GM19438 (cell line): ENCODE measurements at regions not wholly inside any gene's neighbourhood (a gene's known extent, or its start where the extent isn't known, plus 50 kb on each side); places are given as distances from the start of the nearest gene placed in this dataset.

Experiments used
- ATAC-seq: cut with Tn5 transposase; IDR thresholded peaks from one replicate; pipeline ENCODE4 v1.9.1; 2021; ENCODE audit warnings: low read depth; ENCODE audit not compliant: unreplicated experiment

GRCh38 chr11:19442554-19442910, 201.8 kb upstream of the E2F8 start:
- no peak for ATAC-seq

- ATAC-seq = peak; percentile 86
Observed at GRCh38 chr11:19441752-19442553, 201.2 kb upstream of the E2F8 start.

- no peak for ATAC-seq
Observed at GRCh38 chr11:19441288-19441687, 200.5 kb upstream of the E2F8 start.

- ATAC-seq = no peak
Observed at GRCh38 chr11:19437760-19438159, 197.0 kb upstream of the E2F8 start.

- no peak for ATAC-seq
Observed at GRCh38 chr11:19436932-19437331, 196.2 kb upstream of the E2F8 start.

- ATAC-seq = no peak
Observed at GRCh38 chr11:19435306-19435989, 194.7 kb upstream of the E2F8 start.

- no peak for ATAC-seq
Observed at GRCh38 chr11:19433791-19434190, 193.0 kb upstream of the E2F8 start.

GRCh38 chr11:19433367-19433766, 192.6 kb upstream of the E2F8 start:
- peak; percentile 63 for ATAC-seq

- peak; percentile 49 for ATAC-seq
Observed at GRCh38 chr11:19432370-19433061, 191.8 kb upstream of the E2F8 start.

GRCh38 chr11:19430754-19431398, 190.1 kb upstream of the E2F8 start:
- ATAC-seq = no peak

- no peak for ATAC-seq
Observed at GRCh38 chr11:19430346-19430745, 189.6 kb upstream of the E2F8 start.

- no peak for ATAC-seq
Observed at GRCh38 chr11:19429108-19429760, 188.5 kb upstream of the E2F8 start.

- ATAC-seq = no peak
Observed at GRCh38 chr11:19428206-19429002, 187.7 kb upstream of the E2F8 start.

- ATAC-seq = no peak
Observed at GRCh38 chr11:19426756-19427403, 186.1 kb upstream of the E2F8 start.

GRCh38 chr11:19426011-19426755, 185.4 kb upstream of the E2F8 start:
- no peak for ATAC-seq

- ATAC-seq = no peak
Observed at GRCh38 chr11:19422276-19422675, 181.5 kb upstream of the E2F8 start.

- no peak for ATAC-seq
Observed at GRCh38 chr11:19420868-19421533, 180.3 kb upstream of the E2F8 start.

- ATAC-seq = no peak
Observed at GRCh38 chr11:19419808-19420207, 179.1 kb upstream of the E2F8 start.
